Tibial artery (tissue), 4 donors: ENCODE measurements at regions not wholly inside any gene's neighbourhood (a gene's known extent, or its start where the extent isn't known, plus 50 kb on each side); places are given as distances from the start of the nearest gene placed in this dataset.
"Not testable (repeated sequence)": the region's sequence is repeated elsewhere in the genome, so short reads cannot be mapped to it uniquely, and the experiment has no call there.

ENCODE experiments used
- DNase-seq, 2 donors: peaks; one replicate each; pipeline ENCODE4 v3.0.0-alpha.2; 2019
- H3K27ac ChIP-seq, 2 donors: fragments of 200-600 bp; sonication (generic) in 1 of 2; 1 replicate in 1 of 2; 2 replicates in 1 of 2; pipeline ENCODE4 v1.5.1; 2018 to 2019; ENCODE audit warnings: mild to moderate bottlenecking in 1 of 2
- H3K27me3 ChIP-seq, 2 donors: fragments of 200-600 bp; sonication (generic) in 1 of 2; one replicate each; pipeline versions ENCODE4 v1.5.1 to v1.6.0; 2016 to 2019
- H3K36me3 ChIP-seq, 3 donors: fragments of 200-600 bp; sonication (generic) in 2 of 3; one replicate each; pipeline ENCODE4 v1.5.1; 2016 to 2019; ENCODE audit warnings: mild to moderate bottlenecking in 2 of 3
- H3K4me1 ChIP-seq, 4 donors: fragments of 200-600 bp; sonication (generic) in 2 of 4; 1 replicate in 3 of 4; 2 replicates in 1 of 4; pipeline ENCODE4 v1.5.1; 2016 to 2019
- H3K4me3 ChIP-seq, 2 donors: fragments of 200-600 bp; sonication (generic) in 1 of 2; 1 replicate in 1 of 2; 2 replicates in 1 of 2; pipeline ENCODE4 v1.5.1; 2018 to 2019; ENCODE audit warnings: mild to moderate bottlenecking in 2 of 2
- H3K9me3 ChIP-seq, 3 donors: fragments of 200-600 bp; sonication (generic) in 1 of 3; one replicate each; pipeline ENCODE4 v1.5.1; 2016 to 2019
- intact Hi-C: fragments of 100-400 bp; cut with DNase I; formaldehyde crosslinking; loops from one replicate; pipeline ENCODE4 v1.15.0; 2023; ENCODE audit warnings: low total_unique reads
- TF ChIP-seq, protein P1 (sequence below), 2 experiments: fragments of 200-600 bp in 1 of 2; fragments of 450-650 bp in 1 of 2; IDR thresholded peaks; one replicate each; pipeline ENCODE4 v1.5.1; 2017 to 2019; ENCODE audit warnings: antibody characterized with exemption in 2 of 2, mild to moderate bottlenecking in 1 of 2, moderate library complexity in 1 of 2

DNA sequence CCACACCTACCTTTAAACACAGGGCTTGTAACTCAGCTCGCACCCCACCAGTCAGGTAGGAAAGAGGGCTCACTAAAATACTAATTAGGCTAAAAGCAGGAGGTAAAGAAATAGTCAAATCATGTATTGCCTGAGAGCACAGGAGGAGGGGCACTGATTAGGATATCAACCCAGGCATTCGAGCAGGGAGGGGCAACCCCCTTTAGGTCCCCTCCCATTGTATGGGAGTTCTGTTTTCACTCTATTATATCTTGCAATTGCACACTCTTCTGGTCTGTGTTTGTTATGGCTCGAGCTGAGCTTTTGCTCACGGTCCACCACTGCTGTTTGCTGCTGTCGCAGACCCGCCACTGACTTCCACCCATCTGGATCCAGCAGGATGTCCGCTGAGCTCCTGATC lies 657.2 kb downstream of the PRIM2 start:
- Histone ChIP-seq H3K4me3 (no peak overlapping the region), H3K9me3 (no peaks in the 10 kb centered on the region), H3K27me3 (no peaks in the 10 kb centered on the region), H3K4me1 (no peaks in the 10 kb centered on the region), H3K36me3 (no peaks in the 10 kb centered on the region), H3K27ac (no peak overlapping the region)
- DNase-seq: no peak
- TF ChIP-seq, protein P1, sequence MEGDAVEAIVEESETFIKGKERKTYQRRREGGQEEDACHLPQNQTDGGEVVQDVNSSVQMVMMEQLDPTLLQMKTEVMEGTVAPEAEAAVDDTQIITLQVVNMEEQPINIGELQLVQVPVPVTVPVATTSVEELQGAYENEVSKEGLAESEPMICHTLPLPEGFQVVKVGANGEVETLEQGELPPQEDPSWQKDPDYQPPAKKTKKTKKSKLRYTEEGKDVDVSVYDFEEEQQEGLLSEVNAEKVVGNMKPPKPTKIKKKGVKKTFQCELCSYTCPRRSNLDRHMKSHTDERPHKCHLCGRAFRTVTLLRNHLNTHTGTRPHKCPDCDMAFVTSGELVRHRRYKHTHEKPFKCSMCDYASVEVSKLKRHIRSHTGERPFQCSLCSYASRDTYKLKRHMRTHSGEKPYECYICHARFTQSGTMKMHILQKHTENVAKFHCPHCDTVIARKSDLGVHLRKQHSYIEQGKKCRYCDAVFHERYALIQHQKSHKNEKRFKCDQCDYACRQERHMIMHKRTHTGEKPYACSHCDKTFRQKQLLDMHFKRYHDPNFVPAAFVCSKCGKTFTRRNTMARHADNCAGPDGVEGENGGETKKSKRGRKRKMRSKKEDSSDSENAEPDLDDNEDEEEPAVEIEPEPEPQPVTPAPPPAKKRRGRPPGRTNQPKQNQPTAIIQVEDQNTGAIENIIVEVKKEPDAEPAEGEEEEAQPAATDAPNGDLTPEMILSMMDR (IDR thresholded peaks at IDR 0.05): no peak
- intact Hi-C loops: no loop called here

DNA sequence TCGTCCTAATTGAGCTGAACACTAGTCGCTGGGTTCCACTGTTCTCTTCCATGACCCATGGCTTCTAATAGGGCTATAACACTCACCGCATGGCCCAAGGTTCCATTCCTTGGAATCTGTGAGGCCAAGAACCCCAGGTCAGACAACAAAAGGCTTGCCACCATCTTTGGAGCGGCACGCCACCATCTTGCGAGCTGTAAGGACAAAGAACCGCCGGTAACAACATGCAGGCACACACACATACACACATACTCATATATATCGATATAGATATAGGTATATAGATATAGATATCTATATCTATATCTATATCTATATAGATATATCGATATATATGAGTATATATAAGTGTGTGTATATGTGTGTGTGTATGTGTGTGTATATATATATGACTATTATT lies 657.7 kb downstream of the PRIM2 start:
- H3K9me3 ChIP-seq, intact Hi-C loops, H3K4me1 ChIP-seq, DNase-seq, H3K27ac ChIP-seq, H3K36me3 ChIP-seq, H3K27me3 ChIP-seq, H3K4me3 ChIP-seq: not testable (repeated sequence)

DNA sequence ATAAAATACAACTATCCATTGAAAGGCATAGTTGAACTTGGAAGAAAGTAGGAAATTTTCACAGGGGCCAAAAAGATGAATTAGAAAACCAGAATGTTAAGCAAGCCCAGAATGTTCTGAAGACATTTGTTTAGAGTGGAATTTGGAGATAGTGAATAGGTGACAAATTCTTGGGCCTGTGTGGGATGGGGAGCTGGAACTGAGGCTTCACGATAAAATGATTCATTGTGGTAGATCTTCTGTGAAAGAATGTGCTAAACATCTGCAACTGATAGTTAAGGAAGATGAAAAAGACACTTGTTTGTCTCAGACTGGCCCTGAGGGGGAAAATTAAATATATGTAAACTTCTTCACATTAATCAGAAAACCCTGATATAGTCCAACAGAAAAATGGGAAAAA lies 658.9 kb downstream of the PRIM2 start:
- H3K9me3 ChIP-seq, intact Hi-C loops, H3K4me3 ChIP-seq, H3K27ac ChIP-seq, H3K4me1 ChIP-seq, H3K27me3 ChIP-seq, DNase-seq, H3K36me3 ChIP-seq: not testable (repeated sequence)

DNA sequence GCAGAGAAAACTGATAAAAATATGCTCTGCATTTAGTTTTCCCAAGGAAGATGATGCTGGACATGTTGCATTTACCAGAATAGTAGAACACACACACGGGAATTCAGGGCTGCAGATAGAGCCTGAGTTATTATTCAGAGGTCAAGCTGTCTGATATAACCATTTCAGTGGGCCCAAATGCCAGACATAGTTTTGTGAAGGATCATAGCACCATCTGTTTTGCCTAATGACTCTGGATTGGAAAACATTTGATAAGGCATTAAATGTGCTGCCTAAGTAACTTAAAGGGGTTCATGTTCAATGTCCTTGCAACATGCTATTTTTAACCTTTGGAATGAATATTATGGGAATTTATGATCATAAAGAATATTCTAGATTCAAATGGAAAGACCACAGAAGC lies 666.2 kb downstream of the PRIM2 start:
- H3K36me3 ChIP-seq, H3K4me1 ChIP-seq, H3K9me3 ChIP-seq, intact Hi-C loops, H3K27me3 ChIP-seq, H3K4me3 ChIP-seq, DNase-seq, H3K27ac ChIP-seq: not testable (repeated sequence)

DNA sequence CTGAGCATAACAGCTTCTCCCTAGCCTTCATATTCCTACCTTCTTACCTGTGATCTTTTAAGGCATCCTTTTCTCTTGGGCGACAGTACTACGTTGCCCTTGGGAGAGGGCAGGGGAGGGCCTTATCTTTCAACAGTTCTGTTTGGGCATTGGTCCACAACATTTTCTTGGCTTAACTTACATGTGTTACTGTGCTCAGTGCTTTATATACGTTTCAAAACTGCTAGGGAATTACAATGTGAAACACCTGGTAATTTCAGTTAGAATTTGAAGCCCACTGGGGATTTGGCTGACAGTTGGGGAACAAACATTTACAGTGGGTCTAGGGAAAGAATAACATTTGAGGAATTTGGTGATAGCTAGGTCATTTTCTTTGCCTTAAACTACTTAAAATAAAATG lies 667.1 kb downstream of the PRIM2 start:
- DNase-seq, H3K4me1 ChIP-seq, H3K27ac ChIP-seq, H3K9me3 ChIP-seq, H3K27me3 ChIP-seq, H3K4me3 ChIP-seq, intact Hi-C loops, H3K36me3 ChIP-seq: not testable (repeated sequence)

DNA sequence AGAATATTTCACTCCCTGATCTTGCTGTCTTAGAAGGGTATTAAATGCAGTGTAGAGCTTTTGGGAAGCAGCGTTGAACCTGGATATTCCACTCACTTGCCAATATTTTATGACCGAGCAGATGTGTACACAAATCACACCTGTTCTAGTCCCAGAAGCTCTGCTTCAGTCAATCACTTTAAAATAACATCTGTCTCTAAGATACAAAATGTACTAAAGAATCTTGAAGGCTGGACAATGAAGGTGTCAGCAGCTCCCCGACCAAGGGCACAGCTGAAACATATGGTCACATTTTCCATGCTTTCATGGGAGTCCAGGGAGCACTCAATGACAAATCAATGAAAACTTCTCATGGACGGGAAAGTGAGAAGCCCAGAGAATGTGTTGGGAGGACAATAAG lies 668.3 kb downstream of the PRIM2 start:
- DNase-seq, intact Hi-C loops, H3K27me3 ChIP-seq, H3K36me3 ChIP-seq, H3K4me3 ChIP-seq, H3K9me3 ChIP-seq, H3K4me1 ChIP-seq, H3K27ac ChIP-seq: not testable (repeated sequence)

DNA sequence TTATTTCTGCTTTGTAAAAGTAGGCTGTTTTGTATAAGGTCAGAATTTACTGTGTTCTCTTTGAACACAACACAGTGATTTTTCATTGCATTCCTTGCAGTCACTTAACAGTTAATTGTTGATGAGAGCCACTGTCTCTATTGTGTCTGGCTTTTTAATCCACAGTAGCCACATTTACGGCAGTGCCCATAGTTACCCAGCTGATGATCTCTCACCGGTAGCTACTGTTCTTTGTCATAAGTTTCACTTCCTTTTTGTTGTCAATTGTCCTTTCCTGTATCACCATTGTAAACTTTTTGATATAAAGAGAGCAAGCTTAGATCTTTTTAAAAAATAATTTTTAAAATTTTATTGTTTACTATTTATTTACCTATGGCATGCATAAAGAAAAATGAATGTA lies 669.2 kb downstream of the PRIM2 start:
- intact Hi-C loops, H3K9me3 ChIP-seq, H3K27me3 ChIP-seq, DNase-seq, H3K4me1 ChIP-seq, H3K27ac ChIP-seq, H3K4me3 ChIP-seq, H3K36me3 ChIP-seq: not testable (repeated sequence)

DNA sequence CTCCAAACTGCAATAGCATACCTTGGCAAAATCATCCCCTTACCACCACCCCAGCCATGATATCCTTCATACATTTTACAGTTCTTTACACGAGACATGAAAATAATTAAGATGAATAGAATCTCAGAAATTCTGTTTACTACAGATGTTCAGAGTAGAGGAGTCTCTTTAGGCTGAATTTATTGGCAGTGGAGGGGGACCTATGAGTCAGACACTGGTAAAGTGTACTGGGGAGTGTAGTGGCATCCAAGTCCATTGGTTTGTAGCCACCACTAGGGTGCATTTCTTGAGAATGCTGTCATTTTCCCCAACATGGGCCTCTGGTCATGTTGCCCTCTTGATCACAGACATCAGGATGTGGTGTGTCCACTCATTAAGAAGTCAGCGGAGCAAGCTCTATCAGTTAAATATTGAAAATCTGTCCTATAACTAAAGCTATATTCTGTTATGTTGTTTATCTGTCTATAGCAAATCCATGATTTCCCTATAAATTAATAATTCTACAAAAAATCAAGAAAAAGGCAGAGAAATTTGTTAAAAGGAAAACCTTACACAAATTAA lies 672.2 kb downstream of the PRIM2 start:
- H3K4me3 ChIP-seq, DNase-seq, H3K9me3 ChIP-seq, H3K36me3 ChIP-seq, H3K27me3 ChIP-seq, H3K27ac ChIP-seq, intact Hi-C loops, H3K4me1 ChIP-seq: not testable (repeated sequence)

DNA sequence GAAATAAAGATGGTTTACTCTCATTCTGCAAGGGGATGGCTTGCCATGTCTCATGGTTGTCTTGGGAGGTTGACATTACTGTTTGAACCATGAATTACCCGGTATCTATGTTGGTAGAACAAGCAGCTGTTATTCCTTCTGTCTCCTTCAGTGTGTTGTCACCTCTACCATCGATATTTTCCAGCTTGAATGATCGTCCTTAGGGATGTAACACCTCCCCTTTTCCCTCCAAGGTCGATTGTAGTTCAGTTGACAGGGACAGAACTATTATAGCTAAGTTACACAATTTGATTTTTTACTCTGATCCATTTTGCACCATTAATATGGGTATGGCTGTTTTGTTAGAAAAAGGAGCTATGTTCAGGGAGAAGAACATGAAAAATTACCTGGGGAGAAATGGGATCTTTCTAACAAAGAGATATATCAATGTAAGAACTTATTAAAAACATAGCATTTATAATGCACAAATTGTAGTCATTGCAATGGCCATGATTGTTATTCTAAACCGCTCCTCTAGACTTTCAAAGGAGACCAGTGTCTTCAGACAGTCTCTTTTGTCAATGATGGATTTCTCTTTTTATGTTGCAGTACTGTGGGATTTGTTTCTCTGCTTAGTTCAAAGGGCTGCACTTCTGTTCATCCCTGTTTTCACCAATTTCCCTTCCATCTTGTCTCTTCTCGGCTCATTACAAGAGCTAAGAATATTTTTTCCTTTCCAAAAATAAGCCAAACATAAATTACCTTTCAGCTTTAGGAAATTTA lies 681.6 kb downstream of the PRIM2 start:
- H3K4me3 ChIP-seq, DNase-seq, H3K4me1 ChIP-seq, H3K27me3 ChIP-seq, H3K9me3 ChIP-seq, H3K27ac ChIP-seq, intact Hi-C loops, H3K36me3 ChIP-seq: not testable (repeated sequence)

DNA sequence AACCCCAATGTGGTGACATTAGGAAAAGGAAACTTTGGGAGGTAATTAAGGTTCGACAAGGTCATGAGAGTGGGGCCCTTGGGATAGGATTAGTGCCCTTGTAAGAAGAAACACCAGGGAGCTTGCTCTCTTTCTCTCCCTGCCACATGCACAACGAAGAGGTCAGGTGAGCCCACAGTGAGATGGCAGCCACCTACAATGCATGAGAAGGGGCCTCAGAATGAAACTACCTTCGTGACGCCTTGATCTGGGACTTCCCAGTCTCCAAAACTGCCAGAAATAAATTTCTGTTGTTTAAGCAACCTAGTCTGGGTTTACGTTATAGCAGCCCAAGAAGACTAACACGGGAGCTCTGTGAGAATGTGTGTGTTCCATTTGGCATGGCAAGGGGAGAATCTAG lies 682.8 kb downstream of the PRIM2 start:
- H3K4me1 ChIP-seq, H3K36me3 ChIP-seq, H3K27me3 ChIP-seq, H3K9me3 ChIP-seq, H3K27ac ChIP-seq, intact Hi-C loops, H3K4me3 ChIP-seq, DNase-seq: not testable (repeated sequence)

DNA sequence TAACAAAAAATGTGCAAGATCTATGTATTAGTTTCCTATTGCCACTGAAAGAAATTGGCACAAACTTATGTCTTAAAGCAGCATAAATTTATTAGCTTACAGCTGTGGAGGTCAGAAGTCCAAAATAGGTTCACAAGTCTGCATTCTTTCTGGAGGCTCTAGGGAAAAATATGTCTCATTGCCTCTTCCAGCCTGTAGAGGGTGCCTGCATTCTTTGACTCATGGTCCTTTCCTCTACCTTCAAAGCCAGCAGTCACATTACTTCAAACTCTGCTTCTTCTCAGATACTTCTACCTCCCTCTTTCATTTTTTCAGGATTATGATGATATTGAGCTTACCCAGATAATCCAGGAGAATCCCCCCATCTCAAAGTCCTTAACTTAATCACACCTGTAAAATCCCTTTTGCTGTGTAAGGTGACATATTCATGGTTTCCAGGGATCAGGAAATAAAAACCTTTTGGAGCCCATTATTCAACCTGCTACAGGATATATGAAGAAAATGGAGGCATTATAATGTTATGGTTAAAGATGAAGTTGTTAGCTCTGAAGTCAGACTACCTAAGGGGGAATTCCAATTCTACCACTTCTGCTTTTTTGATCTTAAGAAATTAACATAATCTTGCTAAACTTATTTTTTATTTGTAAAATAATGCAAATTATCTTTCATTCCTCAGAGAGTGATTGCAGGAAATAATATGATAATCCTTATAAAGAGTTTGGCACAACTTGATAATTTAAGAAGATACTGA lies 686.2 kb downstream of the PRIM2 start:
- H3K27ac ChIP-seq, DNase-seq: not testable (repeated sequence)

DNA sequence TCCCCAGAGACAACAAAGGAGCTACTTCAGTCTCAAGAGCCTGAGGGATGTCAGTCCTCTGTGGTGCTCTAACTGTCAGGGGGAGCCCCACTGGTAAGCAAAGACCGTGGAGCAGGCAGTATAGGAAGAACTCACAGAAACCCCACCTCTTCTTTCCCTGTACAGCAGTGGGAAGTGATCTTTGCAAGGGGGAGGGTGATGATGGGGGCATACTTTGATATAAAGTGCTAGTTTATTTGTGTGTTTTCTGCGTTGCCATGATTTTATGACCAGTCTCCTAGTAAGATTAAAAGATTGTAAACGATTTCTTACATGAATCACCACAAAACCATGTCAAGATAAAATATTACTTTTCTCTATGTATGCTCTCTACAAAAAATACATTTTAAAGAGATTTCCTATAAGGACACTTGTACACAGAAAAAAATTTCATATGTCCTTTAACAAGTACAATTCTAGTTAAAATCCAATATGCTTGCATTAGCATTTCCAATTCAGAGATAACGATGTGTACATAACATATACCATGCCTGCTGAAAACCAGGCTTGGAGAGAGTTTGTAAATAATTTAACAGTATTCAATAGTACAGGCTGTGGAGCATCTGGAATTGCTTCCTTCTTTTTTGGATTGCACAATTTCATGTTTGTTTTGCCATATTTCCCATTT lies 690.0 kb downstream of the PRIM2 start:
- H3K27me3 ChIP-seq, H3K4me3 ChIP-seq, H3K4me1 ChIP-seq, DNase-seq, H3K9me3 ChIP-seq, intact Hi-C loops, H3K27ac ChIP-seq, H3K36me3 ChIP-seq: not testable (repeated sequence)

More for the DNA sequence above, 686.2 kb downstream of the PRIM2 start:
- H3K36me3 ChIP-seq, H3K9me3 ChIP-seq, H3K27me3 ChIP-seq, H3K4me1 ChIP-seq, intact Hi-C loops, H3K4me3 ChIP-seq: not testable (repeated sequence)

DNA sequence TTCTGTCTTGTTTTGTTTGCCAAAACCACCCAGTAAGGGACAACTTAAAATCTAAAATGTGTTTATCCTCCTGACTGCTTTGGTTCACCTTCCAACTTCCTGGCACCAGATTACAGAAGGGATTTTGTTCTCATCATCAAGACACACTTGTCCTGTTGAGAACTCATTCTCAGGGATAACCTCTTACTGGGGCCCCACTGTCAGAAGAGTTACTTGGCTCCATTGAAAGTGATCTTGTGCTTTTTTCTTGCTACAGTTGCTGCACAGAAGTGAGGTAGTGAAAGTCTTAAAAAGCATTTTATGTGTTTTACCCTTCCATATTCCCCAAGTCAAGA lies 690.5 kb downstream of the PRIM2 start:
- DNase-seq, H3K4me3 ChIP-seq, H3K36me3 ChIP-seq, H3K27ac ChIP-seq, intact Hi-C loops, H3K27me3 ChIP-seq, H3K4me1 ChIP-seq, H3K9me3 ChIP-seq: not testable (repeated sequence)
